PC-3 (cell line): ENCODE measurements at regions not wholly inside any gene's neighbourhood (a gene's known extent, or its start where the extent isn't known, plus 50 kb on each side); places are given as distances from the start of the nearest gene placed in this dataset.

Experiments
- ATAC-seq: fragments of 200-7000 bp; cut with Tn5 transposase; 2 replicates; pipeline ENCODE4 v1.9.1; 2020; ENCODE audit warnings: mild to moderate bottlenecking, moderate library complexity
- BruUV-seq: library from RNA; stranded (reverse); fragments of 400-500 nt; replicated peaks from 2 replicates; lab custom pipeline; 2021; lab: Mats Ljungman, UMichigan
- CTCF ChIA-PET: fragments of 300-600 bp; sonication (Branson Sonifier 250); formaldehyde crosslinking; loops from one replicate; lab custom pipeline; 2022; ENCODE audit warnings: antibody characterized with exemption; lab: Charles Lee
- POLR2A ChIA-PET: fragments of 300-600 bp; sonication (Branson Sonifier 250); formaldehyde crosslinking; loops from one replicate; lab custom pipeline; 2022; ENCODE audit warnings: antibody characterized with exemption; ENCODE audit not compliant: unreplicated experiment; lab: Charles Lee
- DNase-seq: peaks from one replicate; pipeline ENCODE4 v3.0.0-alpha.2; 2015
- H2AFZ ChIP-seq: fragments of 300-600 bp; sonication (generic); 2 replicates; pipeline ENCODE4 v1.6.0; 2016; ENCODE audit warnings: antibody characterized with exemption, low read length
- H3F3A ChIP-seq: fragments of 300-600 bp; sonication (generic); one replicate; pipeline ENCODE4 v1.6.0; 2017; ENCODE audit warnings: antibody characterized with exemption, low read length, control low read depth, mild to moderate bottlenecking; ENCODE audit not compliant: unreplicated experiment
- H3K27ac ChIP-seq: fragments of 300-600 bp; sonication (generic); 2 replicates; pipeline ENCODE4 v1.5.1; 2016; ENCODE audit warnings: mild to moderate bottlenecking, low read length
- H3K27me3 ChIP-seq: fragments of 300-600 bp; sonication (generic); 2 replicates; pipeline ENCODE4 v1.6.1; 2016; ENCODE audit warnings: low read length, mixed read lengths
- H3K36me3 ChIP-seq: fragments of 300-600 bp; sonication (generic); 2 replicates; pipeline ENCODE4 v1.6.1; 2016; ENCODE audit warnings: low read depth, mixed run types, low read length, mixed read lengths
- H3K4me1 ChIP-seq: fragments of 300-600 bp; sonication (generic); 2 replicates; pipeline ENCODE4 v1.5.1; 2016; ENCODE audit warnings: low read length; ENCODE audit not compliant: insufficient read depth
- H3K4me2 ChIP-seq: fragments of 300-600 bp; sonication (generic); 2 replicates; pipeline ENCODE4 v1.6.0; 2016; ENCODE audit warnings: low read length
- H3K4me3 ChIP-seq: fragments of 300-600 bp; sonication (generic); 2 replicates; pipeline ENCODE4 v1.5.1; 2016; ENCODE audit warnings: mild to moderate bottlenecking, low read length, mixed read lengths
- H3K79me2 ChIP-seq: fragments of 300-600 bp; sonication (generic); 2 replicates; pipeline ENCODE4 v1.6.1; 2017; ENCODE audit warnings: low read length, mixed read lengths
- H3K9ac ChIP-seq: fragments of 300-600 bp; sonication (generic); 2 replicates; pipeline ENCODE4 v1.6.0; 2016; ENCODE audit warnings: mild to moderate bottlenecking, low read length
- H3K9me2 ChIP-seq: fragments of 300-600 bp; sonication (generic); replicated peaks from 2 replicates; pipeline ENCODE4 v1.6.1; 2016; ENCODE audit warnings: mixed run types, low read length, mixed read lengths
- H3K9me3 ChIP-seq: fragments of 300-600 bp; sonication (generic); 2 replicates; pipeline ENCODE4 v1.6.1; 2016; ENCODE audit warnings: low read length, mixed read lengths
- H4K20me1 ChIP-seq: fragments of 300-600 bp; sonication (generic); 2 replicates; pipeline ENCODE4 v1.6.1; 2016; ENCODE audit warnings: low read length, mixed read lengths
- CTCF ChIP-seq: fragments of 300-600 bp; sonication (generic); conservative IDR thresholded peaks from 2 replicates; pipeline ENCODE4 v1.5.1; 2017; ENCODE audit warnings: antibody characterized with exemption, low read depth, mild to moderate bottlenecking, low read length
- EZH2 ChIP-seq: fragments of 300-600 bp; sonication (generic); IDR thresholded peaks from one replicate; pipeline ENCODE4 v1.6.1; 2017; ENCODE audit warnings: antibody characterized with exemption, mild to moderate bottlenecking, low read length; ENCODE audit not compliant: unreplicated experiment
- EZH2phosphoT487 ChIP-seq: fragments of 300-600 bp; sonication (generic); IDR thresholded peaks from 2 replicates; pipeline ENCODE4 v1.6.1; 2018; ENCODE audit warnings: mild to moderate bottlenecking, antibody characterized with exemption, low read length, borderline replicate concordance
- intact Hi-C: fragments of 100-400 bp; cut with micrococcal nuclease; formaldehyde crosslinking; loops from 2 replicates; pipeline ENCODE4 v1.9.0; 2023

- peak; percentile 83 for DNase-seq
- no peak overlapping the region for H3K27ac ChIP-seq
- no peak overlapping the region for H2AFZ ChIP-seq
- no peaks in the 10 kb centered on the region for H3F3A ChIP-seq
- H3K4me3 ChIP-seq, result no peak overlapping the region
- no TSS peak for BruUV-seq
- H3K79me2 ChIP-seq, result no peaks in the 10 kb centered on the region
- TF ChIP-seq EZH2phosphoT487, result no peak
- TF ChIP-seq CTCF, result peak; percentile 80
- no peak for TF ChIP-seq EZH2
- no peaks in the 10 kb centered on the region for H3K27me3 ChIP-seq
- H3K36me3 ChIP-seq, result no peaks in the 10 kb centered on the region
- peak; percentile 92 for ATAC-seq
- H3K9me2 ChIP-seq, result no peaks in the 10 kb centered on the region
- no peak overlapping the region for H3K4me2 ChIP-seq
- H3K9me3 ChIP-seq, result no peaks in the 10 kb centered on the region
- no peak overlapping the region for H3K9ac ChIP-seq
- peaks cover 7% of the 10 kb centered on the region; the same call in 1 of the 2 replicates for H3K4me1 ChIP-seq
- CTCF ChIA-PET, result interaction anchor here (0.6 to 1.5 kb wide), 8 partner anchors 9 to 604 kb away, joined by 3 to 15 read pairs (median 4); partner anchors contain the start of gene NEDD4L
- H4K20me1 ChIP-seq, result no peaks in the 10 kb centered on the region
- intact Hi-C loops, result loop anchor here (1.0 kb wide), 3 partner anchors 77 to 163 kb away; no protein-coding TSS in a partner anchor
- POLR2A ChIA-PET, result interaction anchor here (0.7 to 1.0 kb wide), 2 partner anchors 84 to 160 kb away, joined by 7 to 8 read pairs; no protein-coding TSS in a partner anchor
These were observed 84.7 kb upstream of the NEDD4L start for GRCh38 chr18:57959278-57959677.

GRCh38 chr18:57957210-57957609 is 86.8 kb upstream of the NEDD4L start:
- Histone ChIP-seq H3K36me3 (no peaks in the 10 kb centered on the region), H4K20me1 (no peaks in the 10 kb centered on the region), H3K79me2 (no peaks in the 10 kb centered on the region), H3K9ac (no peak overlapping the region), H3F3A (no peaks in the 10 kb centered on the region), H3K9me2 (no peaks in the 10 kb centered on the region), H3K4me2 (no peak overlapping the region), H3K4me1 (peaks cover 5% of the 10 kb centered on the region; the same call in 1 of the 2 replicates), H3K27ac (no peak overlapping the region), H2AFZ (no peak overlapping the region), H3K4me3 (no peak overlapping the region), H3K27me3 (no peaks in the 10 kb centered on the region), H3K9me3 (no peaks in the 10 kb centered on the region)
- TF ChIP-seq EZH2phosphoT487, result no peak
- no peak for TF ChIP-seq CTCF
- no peak for TF ChIP-seq EZH2
- POLR2A ChIA-PET, result no interaction called here
- CTCF ChIA-PET, result no interaction called here
- intact Hi-C loops, result no loop called here
- BruUV-seq, result no TSS peak
- DNase-seq (no peak), ATAC-seq (no peak)

- DNase-seq, result peak; percentile 9
- no peaks in the 10 kb centered on the region for H3K4me1 ChIP-seq
- no peaks in the 10 kb centered on the region for H4K20me1 ChIP-seq
- no TSS peak for BruUV-seq
- TF ChIP-seq EZH2phosphoT487 (no peak), CTCF (no peak), EZH2 (no peak)
- no peaks in the 10 kb centered on the region for H3K27me3 ChIP-seq
- H3K36me3 ChIP-seq, result no peaks in the 10 kb centered on the region
- intact Hi-C loops, result no loop called here
- no peak for ATAC-seq
- no peaks in the 10 kb centered on the region for H3K9me2 ChIP-seq
- H3K4me3 ChIP-seq, result no peak overlapping the region
- CTCF ChIA-PET, result no interaction called here
- no peak overlapping the region for H3K4me2 ChIP-seq
- POLR2A ChIA-PET, result no interaction called here
- no peaks in the 10 kb centered on the region for H3F3A ChIP-seq
- H3K9ac ChIP-seq, result no peak overlapping the region
- H3K9me3 ChIP-seq, result no peaks in the 10 kb centered on the region
- no peak overlapping the region for H2AFZ ChIP-seq
- no peak overlapping the region for H3K27ac ChIP-seq
- H3K79me2 ChIP-seq, result no peaks in the 10 kb centered on the region
These were observed 87.5 kb upstream of the NEDD4L start for GRCh38 chr18:57956491-57956890.
